ENCODE measurements at regions not wholly inside any gene's neighbourhood (a gene's known extent, or its start where the extent isn't known, plus 50 kb on each side); places are given as distances from the start of the nearest gene placed in this dataset.

DNA sequence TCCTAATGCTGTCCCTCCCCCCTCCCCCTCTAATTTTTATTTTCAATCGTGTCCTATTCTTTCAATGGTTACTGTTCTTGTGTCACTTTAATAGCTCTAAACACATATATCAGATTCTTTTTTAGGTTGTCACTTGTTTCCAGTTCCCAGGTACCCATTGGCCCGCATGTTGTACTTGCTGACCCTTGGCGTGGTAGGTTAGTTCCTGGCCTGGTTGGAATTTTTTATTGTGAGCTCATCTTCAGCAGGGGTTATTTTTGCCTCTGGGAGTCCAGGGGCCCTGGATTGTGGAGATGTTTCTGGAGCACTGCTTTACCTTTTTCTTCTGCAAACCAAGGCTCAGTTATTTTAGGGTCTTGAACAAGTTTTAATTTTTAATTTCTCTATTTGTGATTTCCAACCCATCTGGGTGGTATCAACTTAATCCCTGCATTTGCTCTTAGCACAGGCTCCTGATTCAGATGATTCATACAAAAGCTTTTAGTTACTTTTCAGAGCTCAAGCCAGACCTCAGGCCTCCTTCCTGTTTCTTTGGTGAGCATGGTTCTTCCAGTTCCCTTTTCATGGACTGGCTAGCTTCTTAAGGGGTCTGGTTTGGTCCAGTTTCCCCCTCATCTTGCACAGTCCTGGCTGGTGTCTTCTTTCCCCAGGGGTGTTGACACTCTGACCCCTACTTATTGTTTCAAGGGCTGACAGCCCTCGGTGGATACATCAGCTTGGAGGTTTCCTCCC, 220.5 kb downstream of the TM9SF2 start:
- CTCF ChIA-PET: interaction anchor here (0.6 to 1.0 kb wide), 3 partner anchors 38 to 514 kb away, joined by 3 to 4 read pairs (median 4); no protein-coding TSS in a partner anchor
- BruUV-seq (replicated peaks): no TSS peak
- Mint-ChIP-seq H3K27ac (ENCODE audit: low read depth, unreplicated experiment) (no peak overlapping the region), H3K4me1 (ENCODE audit: insufficient read depth, unreplicated experiment) (no peaks in the 10 kb centered on the region), H3K27me3 (ENCODE audit: insufficient read depth, unreplicated experiment) (no peaks in the 10 kb centered on the region), H3K36me3 (ENCODE audit: insufficient read depth, unreplicated experiment) (no peaks in the 10 kb centered on the region), H3K9me3 (ENCODE audit: unreplicated experiment) (no peaks in the 10 kb centered on the region), H3K4me3 (ENCODE audit: unreplicated experiment) (no peak overlapping the region)
- intact Hi-C loops (cut with micrococcal nuclease): no loop called here
- DNase-seq (ENCODE audit: unreplicated experiment): no peak
- TF ChIP-seq, protein P1, sequence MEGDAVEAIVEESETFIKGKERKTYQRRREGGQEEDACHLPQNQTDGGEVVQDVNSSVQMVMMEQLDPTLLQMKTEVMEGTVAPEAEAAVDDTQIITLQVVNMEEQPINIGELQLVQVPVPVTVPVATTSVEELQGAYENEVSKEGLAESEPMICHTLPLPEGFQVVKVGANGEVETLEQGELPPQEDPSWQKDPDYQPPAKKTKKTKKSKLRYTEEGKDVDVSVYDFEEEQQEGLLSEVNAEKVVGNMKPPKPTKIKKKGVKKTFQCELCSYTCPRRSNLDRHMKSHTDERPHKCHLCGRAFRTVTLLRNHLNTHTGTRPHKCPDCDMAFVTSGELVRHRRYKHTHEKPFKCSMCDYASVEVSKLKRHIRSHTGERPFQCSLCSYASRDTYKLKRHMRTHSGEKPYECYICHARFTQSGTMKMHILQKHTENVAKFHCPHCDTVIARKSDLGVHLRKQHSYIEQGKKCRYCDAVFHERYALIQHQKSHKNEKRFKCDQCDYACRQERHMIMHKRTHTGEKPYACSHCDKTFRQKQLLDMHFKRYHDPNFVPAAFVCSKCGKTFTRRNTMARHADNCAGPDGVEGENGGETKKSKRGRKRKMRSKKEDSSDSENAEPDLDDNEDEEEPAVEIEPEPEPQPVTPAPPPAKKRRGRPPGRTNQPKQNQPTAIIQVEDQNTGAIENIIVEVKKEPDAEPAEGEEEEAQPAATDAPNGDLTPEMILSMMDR (IDR thresholded peaks at IDR 0.05; ENCODE audit: unreplicated experiment): no peak
- POLR2A ChIA-PET: no interaction called here

GRCh38 chr13:99717959-99718674, 216.8 kb downstream of the TM9SF2 start:
- Mint-ChIP-seq H3K4me1 (ENCODE audit: insufficient read depth, unreplicated experiment) (no peaks in the 10 kb centered on the region), H3K36me3 (ENCODE audit: insufficient read depth, unreplicated experiment) (no peaks in the 10 kb centered on the region), H3K27ac (ENCODE audit: low read depth, unreplicated experiment) (no peak overlapping the region), H3K4me3 (ENCODE audit: unreplicated experiment) (no peak overlapping the region), H3K9me3 (ENCODE audit: unreplicated experiment) (no peaks in the 10 kb centered on the region), H3K27me3 (ENCODE audit: insufficient read depth, unreplicated experiment) (no peaks in the 10 kb centered on the region)
- intact Hi-C loops (cut with micrococcal nuclease): no loop called here
- BruUV-seq (replicated peaks): no TSS peak
- TF ChIP-seq, protein P1 (IDR thresholded peaks at IDR 0.05; ENCODE audit: unreplicated experiment): no peak
- no peak for DNase-seq (ENCODE audit: unreplicated experiment)
- ChIA-PET POLR2A (no interaction called here), CTCF (interaction anchor here (0.6 kb wide), 1 partner anchor 610 kb away, joined by 4 read pairs; no protein-coding TSS in a partner anchor)

- TF ChIP-seq, protein P1 (IDR thresholded peaks at IDR 0.05; ENCODE audit: unreplicated experiment): no peak
- Mint-ChIP-seq H3K4me3 (ENCODE audit: unreplicated experiment) (no peak overlapping the region), H3K9me3 (ENCODE audit: unreplicated experiment) (no peaks in the 10 kb centered on the region), H3K27ac (ENCODE audit: low read depth, unreplicated experiment) (no peak overlapping the region), H3K27me3 (ENCODE audit: insufficient read depth, unreplicated experiment) (no peaks in the 10 kb centered on the region), H3K36me3 (ENCODE audit: insufficient read depth, unreplicated experiment) (no peaks in the 10 kb centered on the region), H3K4me1 (ENCODE audit: insufficient read depth, unreplicated experiment) (no peaks in the 10 kb centered on the region)
- intact Hi-C loops (cut with micrococcal nuclease): no loop called here
- DNase-seq (ENCODE audit: unreplicated experiment): no peak
- BruUV-seq (replicated peaks): no TSS peak
- POLR2A ChIA-PET: no interaction called here
- CTCF ChIA-PET: no interaction called here
Measured at GRCh38 chr13:99709134-99709533, 207.9 kb downstream of the TM9SF2 start.

GRCh38 chr13:99704390-99704789, 203.1 kb downstream of the TM9SF2 start:
- Mint-ChIP-seq H3K4me1 (ENCODE audit: insufficient read depth, unreplicated experiment) (no peaks in the 10 kb centered on the region), H3K27ac (ENCODE audit: low read depth, unreplicated experiment) (no peak overlapping the region), H3K4me3 (ENCODE audit: unreplicated experiment) (no peak overlapping the region), H3K9me3 (ENCODE audit: unreplicated experiment) (no peaks in the 10 kb centered on the region), H3K36me3 (ENCODE audit: insufficient read depth, unreplicated experiment) (no peaks in the 10 kb centered on the region), H3K27me3 (ENCODE audit: insufficient read depth, unreplicated experiment) (no peaks in the 10 kb centered on the region)
- ChIA-PET POLR2A (no interaction called here), CTCF (no interaction called here)
- no peak for DNase-seq (ENCODE audit: unreplicated experiment)
- TF ChIP-seq, protein P1 (IDR thresholded peaks at IDR 0.05; ENCODE audit: unreplicated experiment): no peak
- no TSS peak for BruUV-seq (replicated peaks)
- intact Hi-C loops (cut with micrococcal nuclease): no loop called here

Data from MCF 10A (cell line).